OCI-LY1 (cell line): ENCODE measurements at regions not wholly inside any gene's neighbourhood (a gene's known extent, or its start where the extent isn't known, plus 50 kb on each side); places are given as distances from the start of the nearest gene placed in this dataset.

Experiments
- CTCF ChIP-seq: fragments of 200-600 bp; sonication (generic), shearing (Covaris generic); IDR thresholded peaks from 2 replicates; pipeline ENCODE4 v1.5.1; 2017; ENCODE audit warnings: mild to moderate bottlenecking, antibody characterized with exemption, low read length, moderate library complexity, mixed read lengths
- EZH2 ChIP-seq: fragments of 200-600 bp; sonication (generic), shearing (Covaris generic); IDR thresholded peaks from 2 replicates; pipeline ENCODE4 v1.8.0; 2017; ENCODE audit warnings: borderline replicate concordance, mixed run types, mild to moderate bottlenecking, antibody characterized with exemption, low read length, moderate library complexity, mixed read lengths

- TF ChIP-seq EZH2, result no peak
- TF ChIP-seq CTCF, result no peak
Measured at GRCh38 chr14:106166232-106166631, 639.8 kb downstream of the TMEM121 start.
